Osteoblast (primary cell): ENCODE measurements at regions not wholly inside any gene's neighbourhood (a gene's known extent, or its start where the extent isn't known, plus 50 kb on each side); places are given as distances from the start of the nearest gene placed in this dataset.
A peak's percentile ranks its signal among the peaks of the same experiment; 100 is the strongest.

ENCODE experiments used
- DNase-seq: peaks from one replicate; pipeline ENCODE4 v3.0.0; 2011; ENCODE audit warnings: low spot score, mixed read lengths; ENCODE audit not compliant: insufficient read length; ENCODE audit errors: missing footprints
- H2AFZ ChIP-seq: 2 replicates; pipeline ENCODE4 v1.6.0; 2011; ENCODE audit warnings: mild to moderate bottlenecking, low read length
- H3K27ac ChIP-seq: 2 replicates; pipeline ENCODE4 v1.5.1; 2011; ENCODE audit warnings: mild to moderate bottlenecking, low read depth, low read length, moderate library complexity
- H3K27me3 ChIP-seq: 2 replicates; pipeline ENCODE4 v1.6.0; 2012; ENCODE audit warnings: mild to moderate bottlenecking, control low read depth, inconsistent platforms, low read length, moderate library complexity; ENCODE audit not compliant: insufficient read depth
- H3K36me3 ChIP-seq: 2 replicates; pipeline ENCODE4 v1.5.1; 2011; ENCODE audit warnings: mild to moderate bottlenecking, low read length, control low read depth, moderate library complexity; ENCODE audit not compliant: insufficient read depth
- H3K4me1 ChIP-seq: 2 replicates; pipeline ENCODE4 v1.5.1; 2011; ENCODE audit warnings: mild to moderate bottlenecking, low read length, control low read depth, moderate library complexity; ENCODE audit not compliant: insufficient read depth
- H3K4me2 ChIP-seq: 2 replicates; pipeline ENCODE4 v1.6.0; 2011; ENCODE audit warnings: mild to moderate bottlenecking, low read length; ENCODE audit not compliant: insufficient read depth
- H3K4me3 ChIP-seq: fragments of 200-600 bp; sonication (generic); 3 replicates; pipeline ENCODE4 v1.5.1; 2012; ENCODE audit warnings: mild to moderate bottlenecking, low read length, inconsistent platforms; ENCODE audit not compliant: insufficient read depth
- H3K79me2 ChIP-seq: 2 replicates; pipeline ENCODE4 v1.6.0; 2012; ENCODE audit warnings: mild to moderate bottlenecking, low read length, control low read depth, inconsistent platforms; ENCODE audit not compliant: insufficient read depth
- H3K9me3 ChIP-seq: 2 replicates; pipeline ENCODE4 v1.5.1; 2011; ENCODE audit warnings: low read depth, low read length, control low read depth
- H4K20me1 ChIP-seq: 2 replicates; pipeline ENCODE4 v1.6.0; 2012; ENCODE audit warnings: mild to moderate bottlenecking, low read length, control low read depth; ENCODE audit not compliant: insufficient read depth
- TF ChIP-seq, protein P1 (sequence below): IDR thresholded peaks from 2 replicates; pipeline ENCODE4 v1.5.1; 2011; ENCODE audit warnings: mild to moderate bottlenecking, low read depth, low read length, moderate library complexity; ENCODE audit errors: extremely low read depth

DNA sequence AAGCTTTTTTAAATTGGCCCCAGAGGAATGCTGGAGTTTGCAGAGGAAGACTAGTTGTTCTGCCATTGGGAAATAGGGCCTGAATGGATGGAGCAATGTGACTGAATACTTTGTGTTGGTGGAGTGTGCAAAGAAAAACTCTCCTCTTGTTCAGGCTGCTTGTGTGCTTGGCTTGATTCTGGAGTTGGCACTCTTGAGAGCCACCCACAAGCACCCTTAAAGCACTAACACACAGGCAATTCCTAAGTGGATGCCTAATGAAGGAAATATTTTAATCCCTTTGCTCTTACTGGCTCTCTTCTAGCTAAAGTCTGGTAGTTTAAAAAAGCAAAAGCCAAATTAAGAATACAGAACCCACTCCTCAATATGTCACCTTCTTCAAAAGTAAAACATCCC is 304.4 kb upstream of the C2CD4B start:
- Histone ChIP-seq H3K79me2 (peaks cover 34% of the 10 kb centered on the region), H3K27ac (peak overlapping the region; percentile 92), H3K9me3 (no peaks in the 10 kb centered on the region), H3K4me2 (peak overlapping the region; percentile 53), H4K20me1 (no peaks in the 10 kb centered on the region), H3K36me3 (no peaks in the 10 kb centered on the region), H3K27me3 (no peaks in the 10 kb centered on the region), H2AFZ (no peak overlapping the region), H3K4me1 (peaks cover 56% of the 10 kb centered on the region), H3K4me3 (peak overlapping the region; percentile 4)
- TF ChIP-seq, protein P1, sequence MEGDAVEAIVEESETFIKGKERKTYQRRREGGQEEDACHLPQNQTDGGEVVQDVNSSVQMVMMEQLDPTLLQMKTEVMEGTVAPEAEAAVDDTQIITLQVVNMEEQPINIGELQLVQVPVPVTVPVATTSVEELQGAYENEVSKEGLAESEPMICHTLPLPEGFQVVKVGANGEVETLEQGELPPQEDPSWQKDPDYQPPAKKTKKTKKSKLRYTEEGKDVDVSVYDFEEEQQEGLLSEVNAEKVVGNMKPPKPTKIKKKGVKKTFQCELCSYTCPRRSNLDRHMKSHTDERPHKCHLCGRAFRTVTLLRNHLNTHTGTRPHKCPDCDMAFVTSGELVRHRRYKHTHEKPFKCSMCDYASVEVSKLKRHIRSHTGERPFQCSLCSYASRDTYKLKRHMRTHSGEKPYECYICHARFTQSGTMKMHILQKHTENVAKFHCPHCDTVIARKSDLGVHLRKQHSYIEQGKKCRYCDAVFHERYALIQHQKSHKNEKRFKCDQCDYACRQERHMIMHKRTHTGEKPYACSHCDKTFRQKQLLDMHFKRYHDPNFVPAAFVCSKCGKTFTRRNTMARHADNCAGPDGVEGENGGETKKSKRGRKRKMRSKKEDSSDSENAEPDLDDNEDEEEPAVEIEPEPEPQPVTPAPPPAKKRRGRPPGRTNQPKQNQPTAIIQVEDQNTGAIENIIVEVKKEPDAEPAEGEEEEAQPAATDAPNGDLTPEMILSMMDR: no peak
- DNase-seq: peak; percentile 82

DNA sequence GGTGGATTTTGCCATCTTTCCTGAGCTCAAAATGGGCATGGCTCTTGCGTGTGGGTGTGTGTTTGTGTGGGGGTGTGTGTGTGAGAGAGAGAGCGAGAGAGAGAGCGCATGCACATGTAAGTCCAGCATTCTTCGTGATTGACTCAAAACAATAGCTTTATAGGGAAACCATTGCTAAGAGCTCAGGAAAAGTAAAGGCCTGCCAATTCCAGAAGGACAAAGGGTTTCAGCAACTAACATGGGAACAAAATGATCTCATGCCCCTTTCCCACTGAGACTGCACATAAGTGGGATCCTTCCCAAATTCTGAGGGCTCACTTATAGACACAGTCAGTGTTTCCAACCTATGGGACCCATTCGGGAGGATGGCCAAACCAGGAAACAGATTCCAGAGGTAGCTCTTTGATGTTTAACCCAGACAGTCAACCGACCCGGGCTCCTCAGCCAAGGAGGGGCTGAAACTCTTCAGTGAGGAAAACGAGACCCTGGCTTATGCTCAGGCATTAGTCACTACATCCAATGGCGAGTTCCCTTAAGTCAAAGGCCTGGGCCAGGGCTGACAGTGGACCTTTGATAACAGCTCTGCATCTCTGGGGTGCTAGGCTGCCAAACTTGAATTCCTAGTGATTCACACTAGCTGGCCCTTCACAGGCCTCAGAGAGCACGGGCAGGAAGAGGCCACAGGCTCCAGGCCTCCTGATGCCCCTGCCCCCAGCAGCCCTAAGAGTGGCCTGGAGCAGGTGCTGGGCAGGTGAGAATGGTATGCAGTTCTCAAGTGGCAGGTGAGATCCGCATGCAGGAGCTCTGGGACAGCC is 305.0 kb upstream of the C2CD4B start:
- peak; percentile 91 for DNase-seq
- H3K27ac ChIP-seq: peak overlapping the region; percentile 92
- no peaks in the 10 kb centered on the region for H3K36me3 ChIP-seq
- peaks cover 56% of the 10 kb centered on the region for H3K4me1 ChIP-seq
- no peaks in the 10 kb centered on the region for H4K20me1 ChIP-seq
- H3K27me3 ChIP-seq: no peaks in the 10 kb centered on the region
- H3K4me2 ChIP-seq: peak overlapping the region; percentile 53
- peaks cover 34% of the 10 kb centered on the region for H3K79me2 ChIP-seq
- no peaks in the 10 kb centered on the region for H3K9me3 ChIP-seq
- TF ChIP-seq, protein P1: no peak
- peak overlapping the region; percentile 14 for H3K4me3 ChIP-seq
- no peak overlapping the region for H2AFZ ChIP-seq

DNA sequence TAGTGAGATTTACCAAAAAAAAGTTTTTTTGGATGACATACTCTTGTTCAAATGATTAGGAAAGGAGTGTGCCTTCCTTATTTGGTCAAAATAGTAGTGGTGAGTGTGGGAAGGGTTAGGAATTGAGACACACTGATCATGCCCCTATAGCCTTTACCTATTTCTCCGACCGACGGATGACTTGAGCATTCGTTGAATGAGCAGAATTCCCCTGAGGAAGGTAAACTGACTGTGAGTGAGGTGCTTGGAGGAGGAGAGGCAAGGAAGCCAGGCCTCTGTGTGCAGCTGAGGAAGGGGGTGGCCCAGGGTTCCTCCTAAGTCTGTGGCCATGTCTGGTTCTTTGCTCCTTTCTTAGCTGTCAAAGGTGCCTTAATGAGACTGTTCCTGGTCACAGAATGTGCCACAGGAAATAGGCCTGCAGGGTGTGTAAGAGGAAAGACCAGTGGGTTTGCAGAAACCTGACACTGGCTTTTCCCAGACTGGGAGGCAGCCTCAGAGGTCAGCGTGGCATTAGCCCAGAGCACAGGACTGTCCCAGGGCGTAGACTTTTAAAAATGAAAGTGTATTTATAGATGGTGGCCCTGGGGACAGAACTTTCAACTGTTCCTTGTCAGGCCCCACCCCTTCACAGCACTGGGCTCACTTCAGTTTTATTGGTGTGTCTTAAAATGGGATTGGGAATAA is 307.7 kb upstream of the C2CD4B start:
- Histone ChIP-seq H3K4me3 (no peak overlapping the region), H4K20me1 (no peaks in the 10 kb centered on the region), H3K36me3 (no peaks in the 10 kb centered on the region), H3K79me2 (peaks cover 19% of the 10 kb centered on the region), H3K9me3 (no peaks in the 10 kb centered on the region), H3K4me2 (peak overlapping the region; percentile 27), H3K4me1 (peaks cover 44% of the 10 kb centered on the region), H2AFZ (peak overlapping the region; percentile 23), H3K27me3 (no peaks in the 10 kb centered on the region), H3K27ac (peak overlapping the region; percentile 25)
- DNase-seq: no peak
- TF ChIP-seq, protein P1: no peak
